Muscle of arm (tissue), 1 donor: ENCODE measurements at regions not wholly inside any gene's neighbourhood (a gene's known extent, or its start where the extent isn't known, plus 50 kb on each side); places are given as distances from the start of the nearest gene placed in this dataset.
"Not testable (repeated sequence)": the region's sequence is repeated elsewhere in the genome, so short reads cannot be mapped to it uniquely, and the experiment has no call there.

Experiments used
- DNase-seq: peaks from one replicate; pipeline ENCODE4 v3.0.0-alpha.2; 2013

DNA sequence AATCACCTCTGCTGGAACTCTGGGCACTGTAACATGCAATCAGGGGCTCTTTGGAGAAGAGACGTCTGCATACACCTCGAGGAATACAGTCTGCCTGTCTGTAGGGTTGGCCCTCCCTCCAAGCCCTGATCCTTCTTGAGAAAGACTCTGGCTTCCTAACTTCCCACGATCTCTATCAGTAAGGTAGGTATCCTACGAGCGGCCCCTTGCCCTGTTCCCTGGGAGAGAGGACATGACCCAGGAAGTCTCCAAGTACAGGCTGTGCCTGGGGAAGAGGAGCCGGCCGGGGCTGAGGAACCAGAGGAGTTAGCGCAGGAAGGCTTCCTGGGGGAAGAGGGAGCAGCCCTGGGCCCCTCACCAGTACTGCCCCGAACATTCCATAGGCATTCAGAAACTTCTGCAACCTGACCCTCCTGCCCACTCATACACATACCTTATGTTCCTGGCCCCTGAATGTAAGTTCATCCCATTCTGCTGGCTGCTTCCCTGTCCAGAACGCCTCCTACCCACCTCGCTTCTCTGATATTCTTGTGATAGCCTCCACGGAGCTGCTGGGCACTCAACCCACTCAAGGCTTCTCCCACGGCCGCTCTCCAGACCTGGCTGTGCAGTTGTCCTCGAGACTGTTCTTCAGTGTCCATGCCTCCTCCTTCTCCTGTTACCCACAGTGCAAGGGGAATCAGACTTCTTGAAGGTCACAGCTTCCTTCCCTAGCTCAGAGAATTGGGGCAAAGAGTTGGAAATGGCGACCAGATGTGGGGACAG is 116.1 kb downstream of the CYP26B1 start:
- no peak for DNase-seq

DNA sequence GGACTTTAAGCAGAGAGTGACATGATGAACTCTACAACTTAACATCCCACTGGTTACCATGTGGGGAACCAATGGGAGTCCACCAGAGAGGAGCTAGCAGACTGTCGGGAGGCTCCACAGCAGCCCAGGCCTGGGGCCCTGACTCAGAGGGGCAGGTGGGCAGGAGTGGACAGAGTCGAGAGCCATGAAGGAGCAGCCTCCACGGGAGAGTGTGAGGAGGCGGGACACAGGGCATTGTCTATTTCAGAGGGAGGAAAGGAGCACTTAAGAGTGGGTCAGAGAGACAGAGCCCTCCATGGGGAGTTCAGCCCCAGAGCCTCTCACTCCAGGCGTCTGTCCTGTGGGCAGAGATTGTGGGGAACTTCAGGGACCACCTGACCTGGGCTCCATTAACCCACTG is 118.7 kb downstream of the CYP26B1 start:
- no peak for DNase-seq

DNA sequence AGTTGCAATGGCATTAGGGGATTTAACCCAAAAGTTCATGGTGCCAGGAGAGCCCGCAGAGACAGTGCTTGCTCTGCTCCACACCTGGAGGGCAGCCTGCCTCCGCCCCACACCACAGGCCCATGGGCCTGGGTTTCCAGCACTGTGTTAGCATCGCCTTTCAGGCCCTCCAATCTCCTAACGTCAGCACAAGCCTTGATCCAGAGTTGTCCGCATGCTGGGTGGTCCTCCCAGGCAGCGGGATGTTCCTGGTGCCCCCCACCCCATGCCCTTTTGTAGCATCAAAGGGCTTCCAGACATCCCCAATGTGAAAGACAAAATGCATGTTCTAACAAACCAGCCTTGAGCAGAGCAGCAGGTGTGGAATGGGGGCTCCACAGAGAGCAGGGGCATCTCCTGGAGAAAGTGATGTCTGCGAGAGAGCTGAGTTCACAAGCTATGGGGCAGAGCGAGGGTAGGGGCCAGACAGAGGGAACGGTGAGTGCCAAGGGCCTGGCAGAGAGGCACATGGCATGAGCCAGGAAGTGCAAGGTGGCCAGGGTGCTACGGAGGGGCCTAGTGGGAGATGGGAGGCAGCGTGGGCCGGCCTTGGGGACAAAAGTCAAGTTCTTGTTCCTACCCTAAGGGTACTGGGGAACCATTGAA is 119.2 kb downstream of the CYP26B1 start:
- no peak for DNase-seq

DNA sequence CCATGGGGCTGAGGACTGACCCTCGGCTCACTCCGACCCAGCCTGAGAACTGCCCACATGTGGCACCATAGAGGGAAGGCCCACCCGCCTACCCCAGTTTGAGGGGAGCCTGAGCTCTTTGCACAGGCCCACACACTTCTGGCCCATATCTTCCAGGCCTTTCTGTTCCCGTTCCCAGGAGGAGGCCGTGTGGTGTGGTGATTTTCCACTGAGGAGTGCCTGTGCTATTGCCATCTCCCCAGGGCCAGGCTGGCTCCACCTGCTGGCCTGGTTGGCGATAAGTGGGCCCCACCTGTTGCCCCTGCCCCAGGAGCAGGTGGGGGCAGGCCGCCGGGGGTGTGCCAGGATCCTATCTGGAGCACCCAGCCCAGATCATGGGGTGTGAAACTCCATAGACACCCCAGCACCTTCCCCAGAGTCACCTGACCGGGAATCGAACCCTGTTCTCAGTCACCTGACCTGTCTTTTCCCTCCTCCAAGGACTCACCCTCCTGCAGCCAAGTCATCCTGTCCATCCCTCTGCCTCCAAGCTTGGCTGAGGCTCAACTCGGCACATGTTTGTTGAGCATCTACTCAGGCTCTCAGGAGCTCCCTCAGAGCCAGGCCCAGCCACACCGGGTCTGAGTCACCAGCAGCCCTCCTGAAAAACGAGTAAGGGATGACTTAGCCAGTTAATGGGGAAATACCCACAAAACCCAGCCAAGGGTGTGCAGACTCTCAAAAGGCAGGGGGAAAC is 120.1 kb downstream of the CYP26B1 start:
- no peak for DNase-seq

DNA sequence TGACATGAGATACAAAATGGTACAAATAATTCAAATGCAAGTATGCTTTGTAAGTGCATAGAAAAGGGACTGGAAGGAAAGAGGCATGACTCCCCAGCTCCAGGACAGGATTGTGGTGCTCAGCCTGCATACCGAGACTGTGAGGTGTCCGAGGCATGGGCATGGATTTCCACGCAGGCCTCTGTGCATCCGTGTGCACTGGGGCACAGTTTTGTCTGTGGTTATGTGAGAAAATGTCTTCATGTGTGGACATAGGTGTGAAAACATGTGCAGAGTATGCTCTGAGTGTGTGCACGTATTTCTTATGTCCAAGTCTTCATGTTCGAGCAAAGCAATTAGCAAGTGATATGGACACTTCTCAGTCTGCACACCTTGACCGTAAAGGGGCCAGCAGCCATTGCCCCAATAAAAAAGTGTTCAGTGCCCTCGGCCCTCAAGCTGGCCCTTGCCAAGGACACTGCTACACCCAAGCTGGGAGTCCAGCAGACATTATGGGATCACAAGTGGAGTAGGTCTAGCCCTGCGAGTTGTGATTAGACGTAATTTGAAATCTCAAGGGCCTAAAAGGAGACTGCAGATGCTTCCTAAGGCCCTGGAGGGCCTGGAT is 120.7 kb downstream of the CYP26B1 start:
- DNase-seq = no peak

DNA sequence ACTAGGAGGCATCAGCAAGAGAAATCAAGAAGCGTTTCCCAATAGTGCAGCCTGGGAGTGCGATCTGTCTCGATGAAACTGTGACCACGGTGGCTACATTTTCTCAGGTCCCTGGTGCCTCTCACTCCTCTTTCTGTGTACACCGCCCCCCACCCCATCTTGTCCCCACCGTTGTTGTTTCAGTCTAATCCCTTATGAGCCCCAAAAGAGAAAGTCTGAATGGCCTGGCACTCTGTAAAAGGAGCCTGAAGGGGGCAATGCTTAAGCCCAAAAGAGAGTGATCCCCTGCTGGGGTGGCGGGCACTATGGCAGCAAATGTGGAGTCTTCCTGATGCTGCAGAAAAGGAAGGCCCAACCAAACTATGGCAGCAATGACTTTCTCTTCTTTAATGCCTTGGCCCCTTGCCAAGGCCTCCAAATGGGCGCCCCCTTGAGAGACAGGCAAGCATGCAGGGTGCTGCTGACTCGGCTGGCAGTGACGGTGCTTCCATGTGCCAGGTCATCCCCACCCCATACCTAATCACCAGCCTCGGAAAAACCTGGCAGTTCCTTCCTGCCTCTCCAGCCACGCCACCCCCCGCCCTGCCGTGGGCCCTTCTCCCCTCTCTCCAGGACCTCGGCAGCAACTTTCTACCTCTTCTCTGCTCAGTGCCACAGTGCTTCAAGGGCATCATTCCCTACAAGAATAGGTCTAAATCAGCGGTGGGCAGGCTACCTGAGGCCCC is 123.0 kb downstream of the CYP26B1 start:
- no peak for DNase-seq

DNA sequence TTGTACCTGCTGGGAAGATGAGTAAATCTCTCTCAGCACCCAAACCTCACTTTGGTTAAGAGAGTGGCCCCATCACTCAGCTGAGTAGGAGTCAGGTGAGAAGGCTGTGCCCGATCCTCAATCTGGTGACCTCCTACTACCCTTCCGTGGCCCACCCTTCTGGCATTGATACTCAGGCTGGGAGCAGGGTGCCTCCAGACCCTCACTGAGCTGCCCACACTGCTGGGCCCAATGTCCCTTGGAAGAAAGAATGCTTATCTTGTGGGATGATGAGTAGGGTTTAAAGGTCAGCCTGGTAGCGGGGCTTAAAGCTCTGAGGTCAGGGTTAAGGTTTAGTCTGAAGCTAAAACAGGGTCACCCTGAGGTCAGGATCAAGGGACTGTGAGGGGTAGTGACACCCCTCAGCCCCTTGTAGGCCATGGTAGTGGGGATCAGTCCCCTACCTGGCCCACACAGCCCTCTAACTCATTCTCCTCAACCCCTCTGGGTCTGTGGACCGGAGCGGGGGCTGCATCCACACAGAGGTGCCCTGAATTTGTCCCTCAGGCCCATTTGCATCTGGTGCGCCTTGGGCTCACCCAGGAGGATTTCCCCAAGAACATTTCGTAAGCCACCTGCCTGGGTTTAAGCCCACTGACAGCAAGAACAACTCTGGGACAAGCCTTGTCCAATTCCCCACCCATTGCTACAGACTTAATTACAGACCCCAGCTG is 123.8 kb downstream of the CYP26B1 start:
- DNase-seq = no peak

DNA sequence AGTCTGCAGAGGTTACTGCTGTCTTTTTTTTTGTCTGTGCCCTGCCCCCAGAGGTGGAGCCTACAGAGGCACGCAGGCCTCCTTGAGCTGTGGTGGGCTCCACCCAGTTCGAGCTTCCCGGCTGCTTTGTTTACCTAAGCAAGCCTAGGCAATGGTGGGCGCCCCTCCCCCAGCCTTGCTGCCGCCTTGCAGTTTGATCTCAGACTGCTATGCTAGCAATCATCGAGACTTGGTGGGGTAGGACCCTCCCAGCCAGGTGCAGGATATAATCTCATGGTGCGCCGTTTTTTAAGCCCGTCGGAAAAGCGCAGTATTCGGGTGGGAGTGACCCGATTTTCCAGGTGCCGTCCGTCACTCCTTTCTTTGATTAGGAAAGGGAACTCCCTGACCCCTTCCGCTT is 126.3 kb downstream of the CYP26B1 start:
- not testable (repeated sequence) for DNase-seq

DNA sequence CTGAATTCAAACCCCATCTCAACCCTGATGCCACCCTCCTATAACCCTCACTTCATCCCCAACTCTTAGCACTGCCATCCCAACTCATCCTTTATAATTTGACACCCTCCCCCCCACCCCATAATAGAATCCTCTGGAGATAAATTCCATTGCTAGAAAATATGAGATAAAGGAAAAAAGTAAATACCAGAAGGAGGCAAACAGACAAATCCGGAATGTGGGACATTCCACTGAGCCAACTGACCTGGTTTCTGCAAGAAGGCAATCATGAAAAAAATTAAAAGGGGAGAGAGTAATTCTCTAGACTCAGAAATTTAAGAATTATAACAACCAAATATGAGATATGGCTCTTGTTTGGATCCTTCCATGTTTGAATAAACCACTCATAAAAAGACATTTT is 132.4 kb downstream of the CYP26B1 start:
- DNase-seq = no peak

DNA sequence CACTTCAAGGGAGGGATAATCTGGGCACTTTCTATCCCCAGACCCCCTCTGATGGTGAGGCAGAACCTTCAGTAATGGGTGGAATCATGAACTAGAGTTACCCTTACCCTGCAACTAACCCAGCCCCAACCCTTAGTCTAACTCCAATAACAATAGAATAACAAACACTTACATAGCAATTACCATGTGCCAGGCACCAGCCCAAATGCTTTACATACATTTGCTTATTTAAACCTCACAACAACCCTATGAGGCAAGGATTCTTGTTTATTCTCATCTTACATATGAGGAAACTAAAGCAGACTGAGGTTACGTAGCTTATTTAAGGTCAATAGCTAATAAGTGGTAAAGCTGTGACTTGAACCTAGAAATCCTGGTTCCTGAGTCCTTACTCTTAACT is 132.8 kb downstream of the CYP26B1 start:
- DNase-seq = no peak

DNA sequence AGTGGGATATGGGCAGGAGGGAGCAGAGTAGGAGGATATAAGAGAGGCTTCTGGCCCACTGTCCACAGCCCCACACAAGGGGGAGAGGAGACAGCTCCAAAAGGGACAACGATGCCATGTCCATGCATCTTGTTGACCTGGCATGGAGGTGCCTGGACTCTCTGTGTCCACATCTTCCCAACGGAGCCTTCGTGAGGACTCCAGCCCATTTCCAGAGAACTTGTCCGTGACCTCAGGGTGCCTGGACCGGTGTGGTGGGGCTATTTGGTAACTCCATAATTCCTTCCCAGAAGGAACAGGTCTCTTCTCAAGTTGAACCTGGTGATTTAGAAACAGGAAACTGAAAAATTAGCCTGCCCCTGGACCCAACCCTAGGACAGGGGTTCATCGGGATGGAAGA is 133.9 kb downstream of the CYP26B1 start:
- no peak for DNase-seq

DNA sequence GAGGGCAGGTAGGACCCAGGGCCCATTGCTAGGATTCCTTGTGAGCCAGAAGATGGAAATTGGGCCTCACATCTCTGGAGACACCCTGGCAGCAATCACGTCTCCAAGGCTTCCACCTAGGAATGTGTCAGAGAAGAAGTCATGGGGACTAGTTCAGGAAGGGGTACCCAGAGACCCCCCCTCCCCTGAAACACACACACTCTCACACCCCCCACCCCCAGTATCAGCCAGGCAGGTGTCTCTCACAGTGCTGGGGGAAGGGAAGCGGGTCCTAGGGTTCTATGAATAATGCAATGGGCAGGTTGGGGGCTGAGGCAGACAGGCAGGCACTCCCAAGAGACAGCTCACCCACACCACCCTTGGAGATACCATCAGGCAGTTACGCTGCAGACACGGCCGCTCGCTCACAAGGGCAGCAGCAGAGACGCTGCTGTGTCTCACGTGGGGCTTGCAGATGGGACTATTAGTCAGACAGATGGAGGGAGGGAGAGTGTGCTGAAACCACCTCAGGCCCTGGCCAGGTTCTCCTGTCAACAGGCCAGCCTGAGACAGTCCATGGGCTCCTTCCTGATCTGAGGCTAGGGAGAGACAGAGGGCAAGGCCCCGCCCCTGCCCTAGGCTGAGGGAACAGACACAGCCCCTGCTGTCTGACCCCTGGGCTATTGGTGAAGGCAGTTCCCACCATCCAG is 134.6 kb downstream of the CYP26B1 start:
- no peak for DNase-seq

DNA sequence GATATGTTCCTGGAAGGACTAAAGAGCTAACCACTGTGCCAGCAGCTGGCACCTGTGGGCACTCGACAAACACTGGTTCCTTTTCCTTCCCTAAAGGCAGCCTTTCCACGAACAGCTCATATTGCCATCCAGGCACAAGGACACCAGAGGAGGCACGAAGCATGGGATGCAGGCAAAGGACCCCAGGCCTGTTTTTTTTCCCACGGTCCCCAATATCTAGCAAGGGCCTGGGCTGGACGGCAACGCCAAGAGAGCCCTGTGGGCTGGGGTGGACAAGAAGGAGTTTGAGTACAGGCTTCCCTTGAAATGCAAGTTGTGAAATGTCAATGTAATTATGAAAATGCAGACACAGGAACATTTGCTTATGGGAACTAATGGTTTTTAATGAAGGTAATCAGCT is 135.9 kb downstream of the CYP26B1 start:
- no peak for DNase-seq

DNA sequence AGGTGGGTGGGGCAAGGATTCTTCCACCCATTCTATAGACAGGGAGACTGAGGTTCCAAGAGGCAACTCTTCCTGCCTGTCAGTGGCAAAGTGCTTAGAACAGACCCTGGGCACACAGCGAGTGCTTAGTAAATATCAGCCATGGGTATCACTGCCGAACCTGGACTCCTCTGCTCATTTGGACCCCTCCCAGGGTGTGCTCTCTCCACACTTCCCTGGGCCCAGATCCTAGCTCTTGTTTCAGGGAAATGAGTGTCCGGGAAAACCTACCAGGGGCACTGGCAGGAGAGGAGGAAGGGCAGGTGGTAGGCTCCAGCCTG is 136.3 kb downstream of the CYP26B1 start:
- no peak for DNase-seq

DNA sequence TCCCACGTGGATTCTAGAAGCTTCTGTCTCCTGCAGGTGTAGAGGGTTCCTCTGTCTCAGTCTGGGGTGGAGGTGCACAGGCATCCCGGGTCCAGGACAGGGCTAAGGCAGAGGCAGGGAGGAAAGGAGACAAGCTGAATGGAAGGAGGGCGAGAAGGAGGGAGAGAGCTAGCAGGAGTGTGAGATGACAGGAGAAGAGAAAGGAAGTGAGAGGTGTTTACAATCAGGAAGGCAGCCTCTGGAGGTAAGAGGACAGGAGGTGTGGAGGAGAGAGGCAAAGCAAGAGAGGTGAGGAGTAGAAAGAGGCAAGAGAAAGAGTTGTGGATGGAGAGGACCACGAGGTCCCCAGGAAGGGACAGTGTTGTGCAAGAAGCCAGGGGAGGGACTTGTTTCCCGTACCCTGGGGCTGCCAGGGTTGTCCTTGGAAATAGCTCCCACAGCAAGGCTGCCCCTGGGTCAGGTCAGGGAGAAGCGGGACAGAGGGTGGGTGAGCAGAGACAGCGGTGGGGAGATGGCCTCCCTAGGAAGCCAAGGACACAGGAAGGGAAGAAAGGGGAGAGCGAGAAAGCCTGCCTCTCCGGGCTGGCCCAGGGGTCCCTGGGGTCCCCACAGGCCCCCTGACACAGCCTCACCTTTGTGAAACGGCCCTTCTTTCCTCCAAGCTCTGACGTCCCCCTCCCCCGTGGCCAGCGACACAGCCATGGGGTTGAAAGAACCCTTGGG is 136.9 kb downstream of the CYP26B1 start:
- DNase-seq = no peak

DNA sequence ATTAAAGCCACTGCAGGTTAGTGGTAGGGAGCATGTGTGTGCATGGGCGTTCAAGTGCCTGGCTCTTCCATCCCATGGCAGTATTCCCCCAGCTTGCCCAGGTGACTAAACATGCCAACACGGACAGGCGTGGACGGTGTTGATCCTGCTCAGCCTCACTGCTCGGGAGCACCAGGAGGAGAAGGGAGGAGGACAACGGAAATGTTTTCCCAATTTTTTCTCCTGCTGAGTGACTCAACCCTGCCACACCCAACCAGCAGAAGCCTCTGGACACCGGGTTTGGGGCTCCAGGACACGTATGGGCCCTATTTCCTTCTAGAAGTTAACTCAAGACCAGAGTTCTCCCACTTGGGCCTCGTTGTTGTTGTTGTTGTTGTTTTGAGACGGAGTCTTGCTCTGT is 139.1 kb downstream of the CYP26B1 start:
- no peak for DNase-seq

DNA sequence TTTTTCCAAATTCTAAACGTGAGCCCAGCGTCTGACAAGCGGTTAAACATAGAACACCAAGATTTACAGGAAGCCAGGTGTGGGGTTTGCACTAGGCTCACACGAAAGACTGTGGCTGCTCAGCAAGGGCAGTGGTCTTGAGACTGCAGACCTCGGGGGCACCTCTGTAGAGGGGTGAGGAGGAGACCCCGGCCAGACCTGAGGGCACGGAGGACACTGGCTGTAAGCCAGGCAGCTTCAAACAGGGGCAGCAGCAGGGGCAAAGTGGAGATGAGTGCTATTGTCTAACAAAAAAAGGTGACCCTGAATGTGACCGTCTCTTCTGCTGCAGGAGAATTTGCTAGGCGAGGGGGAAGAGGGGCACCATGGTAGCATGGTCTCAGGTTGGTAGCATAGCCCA is 140.3 kb downstream of the CYP26B1 start:
- no peak for DNase-seq

DNA sequence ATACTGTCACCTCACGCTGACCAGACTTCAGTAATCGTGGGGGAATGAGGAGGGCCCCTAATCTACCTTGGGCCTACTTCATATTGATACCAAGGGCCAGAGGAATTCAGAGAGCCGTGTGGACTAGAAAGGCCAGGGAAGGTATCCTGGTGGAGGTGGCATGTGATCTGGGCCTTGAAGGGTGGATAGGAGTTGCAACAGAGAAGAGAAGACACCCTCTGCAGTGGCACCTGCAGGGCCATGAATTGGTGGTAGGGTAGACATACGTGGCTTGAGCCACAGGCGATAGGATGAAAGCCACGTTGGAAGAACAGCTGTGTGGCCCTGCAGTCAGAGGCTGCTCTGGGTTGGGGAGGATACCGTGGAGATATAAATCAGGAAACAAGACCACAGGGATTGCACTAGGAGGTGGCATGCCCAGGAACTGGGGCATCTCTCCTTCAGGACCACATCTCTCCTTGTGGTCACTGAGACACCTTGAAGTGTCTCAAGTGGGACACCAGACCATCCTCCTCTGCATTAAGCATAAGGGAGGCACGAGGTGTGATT is 141.4 kb downstream of the CYP26B1 start:
- no peak for DNase-seq

DNA sequence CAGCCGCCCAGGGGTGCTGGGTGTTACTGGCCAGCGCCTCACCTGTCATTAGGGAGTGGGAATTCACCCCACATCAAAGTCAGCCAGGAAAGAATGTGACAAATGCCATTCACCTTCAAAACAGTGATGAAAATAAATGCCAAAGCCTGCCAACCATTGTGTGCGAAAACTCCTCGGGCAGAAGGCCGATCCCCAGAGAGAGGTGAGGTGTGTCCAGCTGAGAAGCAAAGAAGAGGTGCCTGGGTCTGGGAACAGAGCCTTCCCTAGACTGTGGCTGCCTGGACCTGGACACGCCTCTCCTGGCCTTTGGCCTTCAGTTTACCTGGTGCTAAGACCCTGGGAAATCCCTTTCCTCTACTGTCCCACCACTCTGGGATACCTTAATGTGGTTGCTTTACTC is 142.7 kb downstream of the CYP26B1 start:
- DNase-seq = no peak
